NCI-H2081 treated with DMSO at 0.1 percent for 48 hours (cell line): ENCODE measurements at regions not wholly inside any gene's neighbourhood (a gene's known extent, or its start where the extent isn't known, plus 50 kb on each side); places are given as distances from the start of the nearest gene placed in this dataset.
"Not testable (repeated sequence)": the region's sequence is repeated elsewhere in the genome, so short reads cannot be mapped to it uniquely, and the experiment has no call there.

Source experiments
- DNase-seq: peaks from one replicate; lab custom pipeline; 2025; lab: John Stamatoyannopoulos, UW

- DNase-seq, result no peak
Measured at GRCh38 chr4:14371131-14371530, 631.1 kb upstream of the CPEB2 start.

DNA sequence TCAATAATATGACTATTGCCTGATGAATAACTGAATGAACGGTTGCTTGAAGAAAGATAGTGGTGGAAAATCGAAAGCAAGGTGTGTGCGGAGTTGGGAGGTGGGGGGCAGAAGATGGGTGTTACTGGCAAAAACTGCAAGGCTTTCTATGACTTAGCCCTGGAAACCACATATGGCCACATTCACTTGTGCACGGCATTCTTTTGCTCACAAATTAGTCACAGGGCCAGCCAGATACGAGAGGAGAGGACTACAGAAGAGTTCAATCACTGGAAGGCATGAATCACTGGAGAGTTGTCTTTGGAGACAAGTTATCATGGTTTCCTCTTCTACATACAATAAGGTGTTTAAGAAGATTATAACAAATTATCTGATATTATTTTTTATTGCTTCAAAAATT lies 626.5 kb upstream of the CPEB2 start:
- DNase-seq, result no peak

GRCh38 chr4:14379183-14379582 lies 623.1 kb upstream of the CPEB2 start:
- no peak for DNase-seq

GRCh38 chr4:14383652-14384051 lies 618.6 kb upstream of the CPEB2 start:
- DNase-seq, result no peak

DNA sequence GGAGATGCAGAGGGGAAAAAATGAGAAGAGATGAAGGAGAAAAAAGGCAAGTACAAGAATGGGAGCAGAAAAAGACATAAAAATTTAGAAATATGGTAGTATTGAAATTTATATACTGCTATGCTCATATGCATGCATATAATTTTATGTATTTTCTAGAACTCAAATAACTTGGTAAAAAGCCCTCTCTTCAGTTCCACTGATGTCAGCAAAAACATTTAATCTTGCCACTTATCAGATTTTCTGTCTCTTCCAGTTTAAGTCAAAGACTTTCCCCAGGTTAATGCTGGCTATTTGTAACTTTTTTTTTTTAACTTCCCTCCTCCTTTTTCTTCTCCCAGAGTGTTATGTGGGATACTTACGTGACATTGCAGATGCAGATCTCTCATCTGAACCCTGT lies 617.5 kb upstream of the CPEB2 start:
- DNase-seq, result no peak

DNA sequence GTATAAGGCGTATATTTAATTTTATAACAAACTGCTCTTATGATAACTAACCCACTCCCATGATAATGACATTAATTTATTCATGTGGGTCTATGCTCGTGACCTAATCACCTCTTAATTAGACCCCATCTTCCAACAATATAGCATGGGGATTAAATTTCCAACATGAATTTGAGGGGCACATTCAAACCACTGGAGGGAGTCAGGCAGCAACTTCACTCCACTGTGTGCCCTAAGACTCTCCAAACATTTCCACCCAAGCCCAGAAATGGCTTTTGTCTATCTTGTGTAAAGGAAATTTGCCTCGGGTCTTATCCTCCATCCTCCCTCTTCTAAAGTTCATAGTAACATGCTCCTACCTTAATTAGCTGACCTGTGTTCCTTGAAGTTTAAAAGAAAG lies 616.1 kb upstream of the CPEB2 start:
- no peak for DNase-seq

DNA sequence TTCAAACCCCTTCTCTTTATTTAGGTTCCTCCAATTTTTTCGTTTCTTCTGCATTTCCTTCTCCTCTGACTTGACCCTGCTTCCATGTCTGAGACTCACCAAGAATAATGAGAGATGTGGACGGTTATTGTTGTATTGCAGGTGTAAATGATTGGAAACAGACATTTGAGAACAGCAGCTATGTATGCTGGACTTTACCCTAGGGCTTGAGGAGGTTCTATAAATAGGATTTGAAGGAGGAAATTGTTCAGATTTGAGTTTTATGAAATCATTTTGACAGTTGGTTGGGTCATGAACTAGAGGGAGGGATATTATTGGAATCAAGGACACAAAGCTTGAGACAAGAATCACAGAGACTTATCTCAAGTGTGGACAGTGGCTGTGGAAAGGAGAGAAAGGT lies 614.6 kb upstream of the CPEB2 start:
- no peak for DNase-seq

DNA sequence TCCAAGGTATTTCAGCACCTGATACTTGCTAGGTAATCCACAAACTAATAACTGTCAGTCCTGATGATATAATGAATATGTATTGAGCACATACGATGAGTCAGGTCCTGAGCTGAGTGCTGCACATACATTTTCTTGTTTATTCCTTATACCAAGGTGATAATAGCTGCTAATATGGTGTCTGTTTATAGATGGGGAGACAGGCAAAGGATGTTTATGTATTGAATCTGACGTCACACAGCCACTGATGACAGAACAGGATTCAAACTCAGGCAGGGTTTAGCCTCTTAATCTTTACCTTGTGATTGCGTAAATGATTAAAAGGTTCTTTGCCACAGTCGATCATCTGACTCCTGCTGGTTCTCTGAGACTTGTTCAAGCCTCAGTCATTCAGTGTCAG lies 609.9 kb upstream of the CPEB2 start:
- DNase-seq, result no peak

GRCh38 chr4:14396183-14396582 lies 606.1 kb upstream of the CPEB2 start:
- no peak for DNase-seq

- DNase-seq, result no peak
Measured at GRCh38 chr4:14399848-14400247, 602.4 kb upstream of the CPEB2 start.

DNA sequence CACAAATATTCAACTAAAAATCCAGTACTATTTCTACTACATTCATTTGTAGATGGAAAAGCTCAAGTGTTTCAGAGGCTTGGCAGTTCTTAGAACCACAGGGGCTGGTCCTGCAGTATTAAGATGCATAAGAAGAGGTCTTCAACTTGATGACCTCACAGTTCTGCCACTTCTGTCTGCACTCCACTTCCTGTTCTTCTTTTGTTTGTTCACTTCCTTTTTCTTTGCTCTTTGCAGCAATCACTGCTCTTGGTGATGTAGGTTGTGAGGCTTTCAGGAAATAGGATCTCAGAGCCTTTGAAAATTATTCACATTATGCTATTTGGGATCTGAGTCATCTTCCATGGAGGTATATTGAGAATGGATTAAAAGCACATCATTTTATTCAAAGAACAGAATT lies 602.0 kb upstream of the CPEB2 start:
- DNase-seq, result no peak

- DNase-seq, result no peak
Measured at GRCh38 chr4:14403132-14403531, 599.1 kb upstream of the CPEB2 start.

- DNase-seq, result no peak
Measured at GRCh38 chr4:14404730-14405129, 597.6 kb upstream of the CPEB2 start.

DNA sequence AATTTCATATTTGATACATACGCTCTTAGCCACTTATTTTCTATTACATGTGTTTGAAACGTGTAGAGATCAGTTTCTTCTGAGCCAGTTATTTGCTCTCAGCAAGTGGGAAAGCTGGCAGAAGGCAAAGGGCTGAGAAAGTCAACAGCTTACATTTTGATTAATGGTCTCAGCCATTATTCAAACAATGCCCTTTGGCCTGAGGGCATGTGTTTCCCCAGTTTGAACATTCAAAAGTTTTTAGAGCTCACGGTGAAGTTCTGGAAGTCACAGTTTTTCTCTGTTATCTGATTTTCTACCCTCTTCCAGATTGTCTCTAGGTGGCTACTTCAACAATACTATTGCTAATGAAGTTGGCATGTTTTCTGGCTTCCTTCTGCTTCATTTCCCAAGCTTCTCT lies 591.8 kb upstream of the CPEB2 start:
- DNase-seq, result no peak

GRCh38 chr4:14415146-14415545 lies 587.1 kb upstream of the CPEB2 start:
- DNase-seq, result no peak

- DNase-seq, result no peak
Measured at GRCh38 chr4:14419516-14419915, 582.8 kb upstream of the CPEB2 start.

DNA sequence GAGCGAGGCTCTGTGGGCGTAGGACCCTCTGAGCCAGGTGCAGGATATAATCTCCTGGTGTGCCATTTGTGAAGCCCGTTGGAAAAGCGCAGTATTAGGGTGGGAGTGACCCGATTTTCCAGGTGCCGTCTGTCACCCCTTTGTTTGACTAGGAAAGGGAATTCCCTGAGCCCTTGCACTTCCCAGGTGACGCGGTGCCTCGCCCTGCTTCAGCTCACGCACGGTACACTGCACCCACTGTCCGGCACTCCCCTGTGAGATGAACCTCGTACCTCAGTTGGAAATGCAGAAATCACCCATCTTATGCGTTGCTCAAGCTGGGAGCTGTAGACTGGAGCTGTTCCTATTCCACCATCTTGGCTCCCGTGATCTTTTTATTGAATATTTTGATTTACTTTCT lies 576.0 kb upstream of the CPEB2 start:
- DNase-seq, result not testable (repeated sequence)

DNA sequence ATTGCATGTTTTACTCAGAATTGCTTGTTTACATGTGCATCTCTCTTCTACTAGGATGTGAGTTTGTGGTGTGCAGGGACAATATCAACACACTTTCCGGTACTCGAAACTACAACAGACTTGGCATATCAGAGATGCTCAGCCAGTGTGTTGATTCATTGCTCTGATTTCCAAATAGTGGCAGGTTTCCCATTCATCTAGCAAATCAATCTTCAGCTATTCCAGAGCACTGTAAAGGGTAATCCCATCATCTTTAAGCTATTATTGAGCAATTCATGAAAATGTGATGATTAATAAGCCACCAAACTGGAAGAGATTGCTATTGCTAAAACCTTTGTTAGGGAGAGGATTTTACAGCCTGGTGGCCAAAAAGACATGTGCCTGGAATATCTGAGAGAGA lies 574.2 kb upstream of the CPEB2 start:
- DNase-seq, result no peak

- no peak for DNase-seq
Measured at GRCh38 chr4:14431155-14432134, 570.8 kb upstream of the CPEB2 start.

GRCh38 chr4:14434483-14434882 lies 567.8 kb upstream of the CPEB2 start:
- DNase-seq, result no peak

DNA sequence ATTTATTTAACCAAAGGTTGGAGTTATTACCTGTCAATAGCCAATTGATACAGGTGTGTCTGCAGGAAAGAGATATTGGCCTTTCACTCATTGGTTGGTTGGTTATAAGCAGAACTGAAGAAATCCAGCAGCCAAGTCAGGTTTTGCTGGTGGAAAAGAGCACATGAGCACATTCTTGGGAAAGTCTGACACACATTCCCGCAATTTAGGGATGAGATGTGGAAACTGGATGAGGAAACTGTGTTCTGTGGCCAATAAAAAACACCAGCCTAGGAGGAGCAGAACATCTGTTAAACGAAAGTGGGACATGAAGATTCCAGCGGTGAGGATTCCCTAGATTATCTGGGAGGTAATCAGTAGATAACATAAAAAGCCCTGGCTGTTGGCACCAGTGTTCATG lies 567.4 kb upstream of the CPEB2 start:
- no peak for DNase-seq

DNA sequence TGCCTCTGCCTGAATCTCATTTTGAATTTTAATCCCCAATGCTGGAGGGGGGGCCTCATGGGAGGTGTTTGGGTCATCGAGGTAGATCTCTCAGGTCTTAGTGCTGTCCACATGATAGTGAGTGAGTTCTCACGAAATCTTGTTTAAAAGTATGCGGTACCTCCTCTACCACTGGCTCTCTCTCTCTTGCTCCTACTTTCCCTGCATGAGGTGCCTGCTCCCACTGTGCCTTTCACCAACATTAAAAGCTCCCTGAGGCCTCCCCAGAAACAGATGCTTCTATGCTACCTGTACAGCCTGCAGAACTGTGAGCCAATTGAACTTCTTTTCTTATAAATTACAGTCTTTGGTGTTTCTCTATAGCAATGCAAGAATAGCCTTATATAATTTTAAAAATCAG lies 560.7 kb upstream of the CPEB2 start:
- DNase-seq, result no peak

DNA sequence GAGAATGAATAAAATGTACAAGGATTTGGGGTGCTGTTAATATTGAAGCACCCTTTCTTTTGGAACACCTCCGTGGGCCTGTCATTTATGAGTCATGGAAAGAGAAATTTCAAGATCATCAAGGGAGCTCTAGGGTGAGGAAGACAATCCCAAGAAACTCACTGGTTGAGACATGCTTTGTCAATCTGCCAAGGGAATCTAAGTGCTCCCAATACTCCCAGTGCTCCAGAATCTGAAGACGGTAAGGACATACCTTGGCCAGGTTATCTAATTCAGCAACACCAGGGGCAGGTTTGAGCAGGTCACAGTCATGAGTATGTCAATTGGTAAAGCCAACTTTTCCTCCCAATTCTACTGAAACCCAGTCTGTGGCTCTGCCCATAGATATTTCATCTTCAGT lies 556.4 kb upstream of the CPEB2 start:
- no peak for DNase-seq

- DNase-seq, result no peak
Measured at GRCh38 chr4:14446311-14446710, 556.0 kb upstream of the CPEB2 start.
